ENCODE measurements at regions not wholly inside any gene's neighbourhood (a gene's known extent, or its start where the extent isn't known, plus 50 kb on each side); places are given as distances from the start of the nearest gene placed in this dataset.

DNA sequence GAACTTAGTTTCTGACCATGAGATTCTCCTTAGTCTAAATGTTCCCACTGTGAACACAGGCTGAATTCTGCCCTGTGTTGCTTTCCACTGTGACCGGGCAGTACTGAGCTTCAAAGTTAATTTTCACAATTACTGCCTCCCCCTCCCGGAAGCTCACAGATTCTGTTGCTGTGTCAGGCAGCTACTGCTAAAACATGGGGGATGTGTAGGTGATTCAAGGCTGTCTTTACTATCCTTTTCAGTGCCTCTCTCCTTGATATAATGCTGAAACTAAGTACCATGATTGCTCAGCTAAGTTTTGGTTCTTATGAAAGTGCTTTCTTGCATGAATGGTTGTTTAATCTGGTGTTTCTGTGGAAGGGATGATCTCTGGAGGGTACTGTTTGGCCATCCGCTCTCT is 428.3 kb upstream of the NOVA1 start:
- H2BK20ac ChIP-seq (ENCODE audit: low read depth, low read length): no peak overlapping the region
- no CpG with 5 or more reads among the region's 3 CpGs for WGBS, 2 experiments (ENCODE audit: extremely low coverage in 2 of 2, insufficient read length in 1 of 2)
- H3K79me1 ChIP-seq (ENCODE audit: low read depth in 1 of 2, low read length in 2 of 2): no peaks in the 10 kb centered on the region
- no peak overlapping the region for H2BK5ac ChIP-seq (ENCODE audit: low read depth, low read length, poor library complexity, severe bottlenecking)
- no peak overlapping the region for H4K91ac ChIP-seq (ENCODE audit: insufficient read depth, low read depth, low read length)
- TF ChIP-seq RFX5 (IDR thresholded peaks at IDR 0.05; ENCODE audit: low read depth, low read length) (no peak), MAZ (IDR thresholded peaks at IDR 0.05; ENCODE audit: borderline replicate concordance, low read depth, low read length) (no peak), SMC3 (IDR thresholded peaks at IDR 0.05; ENCODE audit: low read depth, low read length) (no peak), CHD1 (IDR thresholded peaks at IDR 0.05; ENCODE audit: low read depth, low read length) (no peak), RAD21 (IDR thresholded peaks at IDR 0.05; ENCODE audit: low read length) (no peak), MAFK (IDR thresholded peaks at IDR 0.05; ENCODE audit: low read depth, low read length) (no peak), FOS (IDR thresholded peaks at IDR 0.05; ENCODE audit: low read depth, low read length) (no peak), BHLHE40 (IDR thresholded peaks at IDR 0.05; ENCODE audit: low read depth, low read length) (no peak), CEBPB (IDR thresholded peaks at IDR 0.05; ENCODE audit: low read depth, low read length) (no peak), RCOR1 (IDR thresholded peaks at IDR 0.05; ENCODE audit: insufficient replicate concordance, low read length) (no peak), NFE2L2 (IDR thresholded peaks at IDR 0.05; ENCODE audit: low read depth, low read length) (no peak), POLR2A (IDR thresholded peaks at IDR 0.05; ENCODE audit: low read depth, low read length) (no peak), MXI1 (IDR thresholded peaks at IDR 0.05; ENCODE audit: borderline replicate concordance, low read depth, low read length) (no peak)
- TF ChIP-seq, protein P1, sequence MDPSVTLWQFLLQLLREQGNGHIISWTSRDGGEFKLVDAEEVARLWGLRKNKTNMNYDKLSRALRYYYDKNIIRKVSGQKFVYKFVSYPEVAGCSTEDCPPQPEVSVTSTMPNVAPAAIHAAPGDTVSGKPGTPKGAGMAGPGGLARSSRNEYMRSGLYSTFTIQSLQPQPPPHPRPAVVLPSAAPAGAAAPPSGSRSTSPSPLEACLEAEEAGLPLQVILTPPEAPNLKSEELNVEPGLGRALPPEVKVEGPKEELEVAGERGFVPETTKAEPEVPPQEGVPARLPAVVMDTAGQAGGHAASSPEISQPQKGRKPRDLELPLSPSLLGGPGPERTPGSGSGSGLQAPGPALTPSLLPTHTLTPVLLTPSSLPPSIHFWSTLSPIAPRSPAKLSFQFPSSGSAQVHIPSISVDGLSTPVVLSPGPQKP (IDR thresholded peaks at IDR 0.05; ENCODE audit: borderline replicate concordance, low read depth, low read length): no peak
- TF ChIP-seq, protein P2, sequence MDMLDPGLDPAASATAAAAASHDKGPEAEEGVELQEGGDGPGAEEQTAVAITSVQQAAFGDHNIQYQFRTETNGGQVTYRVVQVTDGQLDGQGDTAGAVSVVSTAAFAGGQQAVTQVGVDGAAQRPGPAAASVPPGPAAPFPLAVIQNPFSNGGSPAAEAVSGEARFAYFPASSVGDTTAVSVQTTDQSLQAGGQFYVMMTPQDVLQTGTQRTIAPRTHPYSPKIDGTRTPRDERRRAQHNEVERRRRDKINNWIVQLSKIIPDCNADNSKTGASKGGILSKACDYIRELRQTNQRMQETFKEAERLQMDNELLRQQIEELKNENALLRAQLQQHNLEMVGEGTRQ (IDR thresholded peaks at IDR 0.05; ENCODE audit: low read depth, low read length): no peak
- TF ChIP-seq, protein P3, sequence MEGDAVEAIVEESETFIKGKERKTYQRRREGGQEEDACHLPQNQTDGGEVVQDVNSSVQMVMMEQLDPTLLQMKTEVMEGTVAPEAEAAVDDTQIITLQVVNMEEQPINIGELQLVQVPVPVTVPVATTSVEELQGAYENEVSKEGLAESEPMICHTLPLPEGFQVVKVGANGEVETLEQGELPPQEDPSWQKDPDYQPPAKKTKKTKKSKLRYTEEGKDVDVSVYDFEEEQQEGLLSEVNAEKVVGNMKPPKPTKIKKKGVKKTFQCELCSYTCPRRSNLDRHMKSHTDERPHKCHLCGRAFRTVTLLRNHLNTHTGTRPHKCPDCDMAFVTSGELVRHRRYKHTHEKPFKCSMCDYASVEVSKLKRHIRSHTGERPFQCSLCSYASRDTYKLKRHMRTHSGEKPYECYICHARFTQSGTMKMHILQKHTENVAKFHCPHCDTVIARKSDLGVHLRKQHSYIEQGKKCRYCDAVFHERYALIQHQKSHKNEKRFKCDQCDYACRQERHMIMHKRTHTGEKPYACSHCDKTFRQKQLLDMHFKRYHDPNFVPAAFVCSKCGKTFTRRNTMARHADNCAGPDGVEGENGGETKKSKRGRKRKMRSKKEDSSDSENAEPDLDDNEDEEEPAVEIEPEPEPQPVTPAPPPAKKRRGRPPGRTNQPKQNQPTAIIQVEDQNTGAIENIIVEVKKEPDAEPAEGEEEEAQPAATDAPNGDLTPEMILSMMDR (conservative IDR thresholded peaks at IDR 0.05; ENCODE audit: low read depth, low read length): no peak
- H3K4me2 ChIP-seq (ENCODE audit: low read depth, low read length): no peak overlapping the region
- H3K4me1 ChIP-seq (ENCODE audit: control insufficient read depth, insufficient read depth, low read length): no peaks in the 10 kb centered on the region
- ChIA-PET POLR2A (ENCODE audit: unreplicated experiment) (no interaction called here), CTCF (interaction anchor here (0.6 kb wide), 1 partner anchor 577 kb away, joined by 3 read pairs; no protein-coding TSS in a partner anchor)
- no peak overlapping the region for H2BK15ac ChIP-seq (ENCODE audit: low read depth, low read length)
- H3K4me3 ChIP-seq (ENCODE audit: insufficient read depth, low read depth, low read length): no peak overlapping the region
- no peaks in the 10 kb centered on the region for H3K27me3 ChIP-seq (ENCODE audit: control insufficient read depth, insufficient read depth, low read length)
- intact Hi-C loops (cut with micrococcal nuclease): no loop called here
- H3K18ac ChIP-seq (ENCODE audit: low read depth, low read length): no peak overlapping the region
- BruUV-seq (replicated peaks): no TSS peak
- no peaks in the 10 kb centered on the region for H4K20me1 ChIP-seq (ENCODE audit: insufficient read depth, low read length)
- H4K8ac ChIP-seq (ENCODE audit: low read depth in 2 of 2, low read length in 2 of 2): no peak overlapping the region
- H2AFZ ChIP-seq (replicated peaks; ENCODE audit: low read length, poor library complexity): no peak overlapping the region
- no peak overlapping the region for H2AK5ac ChIP-seq (ENCODE audit: low read depth, low read length)
- ATAC-seq (ENCODE audit: low read depth) (no peak), DNase-seq (no peak)
- in situ Hi-C loops (cut with MboI; ENCODE audit: low sequenced_read_pairs): no loop called here
- no peak overlapping the region for H3K27ac ChIP-seq (ENCODE audit: insufficient read depth, low read length)
- no peak overlapping the region for H3K14ac ChIP-seq (replicated peaks; ENCODE audit: low read depth, low read length)
- H3K36me3 ChIP-seq (ENCODE audit: control insufficient read depth, insufficient read depth, low read length): no peaks in the 10 kb centered on the region
- no peak overlapping the region for H2AK9ac ChIP-seq (replicated peaks; ENCODE audit: low read depth, low read length, poor library complexity)
- dilution Hi-C loops (cut with HindIII; ENCODE audit: low sequenced_read_pairs, unreplicated experiment): no loop called here
- H3K4ac ChIP-seq (ENCODE audit: low read depth, low read length): no peak overlapping the region
- no peaks in the 10 kb centered on the region for H3K9me1 ChIP-seq (ENCODE audit: insufficient read depth, low read length)
- H3K9ac ChIP-seq (ENCODE audit: low read depth, low read length): no peak overlapping the region
- H4K5ac ChIP-seq (ENCODE audit: low read depth, low read length): no peak overlapping the region
- H3K9me3 ChIP-seq (ENCODE audit: control insufficient read depth, insufficient read depth, low read length): no peaks in the 10 kb centered on the region; the same call in none of the 2 replicates
- no peak overlapping the region for H2BK120ac ChIP-seq (ENCODE audit: low read depth, low read length)
- no peak overlapping the region for H3K23ac ChIP-seq (ENCODE audit: low read depth, low read length)
- no peak overlapping the region for H3K56ac ChIP-seq (ENCODE audit: extremely low read depth, insufficient read depth, low read length)

Measured in IMR-90 (cell line).